H1 (cell line): ENCODE measurements at regions not wholly inside any gene's neighbourhood (a gene's known extent, or its start where the extent isn't known, plus 50 kb on each side); places are given as distances from the start of the nearest gene placed in this dataset.

ENCODE experiments used
- CTCF ChIA-PET: fragments of 300-600 bp; sonication (Branson Sonifier 250); formaldehyde crosslinking; loops from one replicate; lab custom pipeline; 2021; ENCODE audit not compliant: partially characterized antibody; lab: Charles Lee
- POLR2A ChIA-PET: fragments of 300-600 bp; sonication (Branson Sonifier 250); formaldehyde crosslinking; loops from one replicate; lab custom pipeline; 2021; ENCODE audit warnings: inconsistent platforms; ENCODE audit not compliant: partially characterized antibody; lab: Charles Lee
- DNase-seq, 2 experiments: peaks; one replicate each; pipeline versions ENCODE4 v3.0.0 to v3.0.0-alpha.2; 2010 to 2022; ENCODE audit warnings: low spot score in 2 of 2, low read depth in 1 of 2, mixed read lengths in 1 of 2
- FAIRE-seq: peaks from 2 replicates; lab custom pipeline; 2011; peaks lifted over from hg19 to GRCh38; lab: Jason Lieb, UNC
- H2AFZ ChIP-seq: 2 replicates; pipeline ENCODE4 v1.8.1; 2012; ENCODE audit warnings: low read length, inconsistent platforms
- H2AK5ac ChIP-seq: 2 replicates; pipeline ENCODE4 v1.6.1; 2013; ENCODE audit warnings: low read depth, low read length
- H2BK120ac ChIP-seq: replicated peaks from 2 replicates; pipeline ENCODE3; 2013; ENCODE audit warnings: low read depth, low read length, inconsistent platforms
- H2BK12ac ChIP-seq: 2 replicates; pipeline ENCODE4 v1.6.1; 2013; ENCODE audit warnings: low read depth, low read length
- H2BK15ac ChIP-seq: 2 replicates; pipeline ENCODE4 v1.6.1; 2013; ENCODE audit warnings: low read length
- H2BK20ac ChIP-seq: 2 replicates; pipeline ENCODE4 v1.6.1; 2013; ENCODE audit warnings: low read length
- H2BK5ac ChIP-seq: 2 replicates; pipeline ENCODE4 v1.6.1; 2013; ENCODE audit warnings: low read depth, low read length
- H3K14ac ChIP-seq: 2 replicates; pipeline ENCODE4 v1.6.1; 2013; ENCODE audit warnings: inconsistent platforms; ENCODE audit not compliant: insufficient read length
- H3K18ac ChIP-seq: 2 replicates; pipeline ENCODE4 v1.6.1; 2013; ENCODE audit warnings: low read length; ENCODE audit errors: extremely low read depth
- H3K23ac ChIP-seq: 2 replicates; pipeline ENCODE4 v1.6.1; 2013; ENCODE audit warnings: inconsistent platforms; ENCODE audit not compliant: insufficient read length
- H3K23me2 ChIP-seq: 2 replicates; pipeline ENCODE4 v1.6.1; 2013; ENCODE audit warnings: low read depth, low read length
- H3K27ac ChIP-seq: 2 replicates; pipeline ENCODE4 v1.6.1; 2011; ENCODE audit warnings: low read depth, low read length, inconsistent platforms
- H3K27me3 ChIP-seq, 4 experiments: replicated peaks in 1 of 4; 1 replicate in 1 of 4; 2 replicates in 3 of 4; pipeline versions ENCODE4 v1.6.1 to v1.8.1; 2011 to 2013; ENCODE audit warnings: low read length in 3 of 4, mild to moderate bottlenecking in 3 of 4, inconsistent platforms in 2 of 4, mixed read lengths in 2 of 4, moderate library complexity in 1 of 4; ENCODE audit not compliant: control insufficient read depth in 3 of 4, insufficient read depth in 3 of 4; ENCODE audit errors: extremely low read depth in 1 of 4
- H3K36me3 ChIP-seq, 4 experiments: 2 replicates each; pipeline versions ENCODE4 v1.6.1 to v1.8.1; 2011 to 2013; ENCODE audit warnings: mild to moderate bottlenecking in 4 of 4, low read length in 3 of 4, moderate library complexity in 2 of 4, control low read depth in 1 of 4, inconsistent platforms in 1 of 4; ENCODE audit not compliant: insufficient read depth in 4 of 4, control insufficient read depth in 2 of 4
- H3K4ac ChIP-seq: replicated peaks from 2 replicates; pipeline ENCODE3; 2013; ENCODE audit warnings: low read length, low read depth, mixed read lengths, inconsistent platforms; ENCODE audit not compliant: insufficient read length
- H3K4me1 ChIP-seq, 4 experiments: replicated peaks in 1 of 4; 1 replicate in 1 of 4; 2 replicates in 3 of 4; pipeline versions ENCODE4 v1.6.1 to v1.8.1; 2011 to 2013; ENCODE audit warnings: low read length in 3 of 4, inconsistent platforms in 2 of 4, mixed read lengths in 1 of 4; ENCODE audit not compliant: insufficient read depth in 4 of 4, control insufficient read depth in 3 of 4
- H3K4me2 ChIP-seq, 2 experiments: 2 replicates each; pipeline versions ENCODE4 v1.6.1 to v1.8.1; 2011 to 2013; ENCODE audit warnings: low read depth in 2 of 2, low read length in 2 of 2, control low read depth in 1 of 2, inconsistent platforms in 1 of 2, mild to moderate bottlenecking in 1 of 2; ENCODE audit not compliant: insufficient read depth in 1 of 2
- H3K4me3 ChIP-seq, 4 experiments: fragments of 200-600, 300-600 bp in 1 of 4; sonication (generic), shearing (Covaris generic), sonication (Bioruptor Twin) in 1 of 4; 2 replicates each; pipeline versions ENCODE4 v1.5.1 to v1.8.1; 2011 to 2016; ENCODE audit warnings: low read length in 4 of 4, low read depth in 3 of 4, control low read depth in 2 of 4, inconsistent platforms in 2 of 4, mild to moderate bottlenecking in 2 of 4, mixed read lengths in 1 of 4, moderate library complexity in 1 of 4; ENCODE audit not compliant: insufficient read depth in 2 of 4; ENCODE audit errors: extremely low read depth in 1 of 4
- H3K56ac ChIP-seq: replicated peaks from 2 replicates; pipeline ENCODE3; 2013; ENCODE audit warnings: low read depth, mild to moderate bottlenecking, mixed read lengths, low read length, inconsistent platforms; ENCODE audit not compliant: insufficient read length
- H3K79me1 ChIP-seq: 2 replicates; pipeline ENCODE4 v1.6.1; 2013; ENCODE audit warnings: low read depth, low read length, control low read depth
- H3K79me2 ChIP-seq, 2 experiments: 2 replicates each; pipeline versions ENCODE4 v1.6.1 to v1.8.1; 2012 to 2013; ENCODE audit warnings: low read length in 2 of 2, mild to moderate bottlenecking in 2 of 2, inconsistent platforms in 1 of 2; ENCODE audit not compliant: insufficient read depth in 2 of 2, control insufficient read depth in 1 of 2
- H3K9ac ChIP-seq, 4 experiments: replicated peaks in 1 of 4; 1 replicate in 1 of 4; 2 replicates in 3 of 4; pipeline versions ENCODE4 v1.6.1 to v1.8.1; 2011 to 2013; ENCODE audit warnings: low read depth in 3 of 4, low read length in 3 of 4, control low read depth in 2 of 4, mild to moderate bottlenecking in 2 of 4, moderate library complexity in 2 of 4, inconsistent platforms in 1 of 4; ENCODE audit errors: extremely low read depth in 1 of 4
- H3K9me3 ChIP-seq, 2 experiments: 2 replicates each; pipeline versions ENCODE4 v1.6.1 to v1.8.1; 2012 to 2013; ENCODE audit warnings: mild to moderate bottlenecking in 2 of 2, moderate library complexity in 2 of 2, control low read depth in 1 of 2, inconsistent platforms in 1 of 2, low read depth in 1 of 2, low read length in 1 of 2, mixed read lengths in 1 of 2; ENCODE audit not compliant: insufficient read depth in 2 of 2
- H4K20me1 ChIP-seq, 2 experiments: replicated peaks in 1 of 2; 2 replicates each; pipeline versions ENCODE3 to v1.8.1; 2011 to 2013; ENCODE audit warnings: inconsistent platforms in 2 of 2, low read length in 2 of 2, mild to moderate bottlenecking in 1 of 2; ENCODE audit not compliant: insufficient read depth in 2 of 2, control insufficient read depth in 1 of 2
- H4K5ac ChIP-seq: 2 replicates; pipeline ENCODE4 v1.6.1; 2013; ENCODE audit warnings: low read length, low read depth, mixed read lengths, inconsistent platforms; ENCODE audit not compliant: insufficient read length
- H4K8ac ChIP-seq: 2 replicates; pipeline ENCODE4 v1.8.0; 2013; ENCODE audit warnings: mild to moderate bottlenecking, moderate library complexity, low read length, inconsistent platforms; ENCODE audit not compliant: insufficient read depth; ENCODE audit errors: extremely low read depth
- H4K91ac ChIP-seq: replicated peaks from 2 replicates; pipeline ENCODE3; 2013; ENCODE audit warnings: low read length, mixed read lengths, inconsistent platforms; ENCODE audit not compliant: insufficient read length
- CEBPB ChIP-seq: IDR thresholded peaks from 2 replicates; pipeline ENCODE4 v1.6.1; 2012; ENCODE audit warnings: low read depth, low read length
- EZH2 ChIP-seq: fragments of 200-600 bp; sonication (generic); IDR thresholded peaks from 2 replicates; pipeline ENCODE4 v1.7.1; 2012; ENCODE audit warnings: low read depth, mild to moderate bottlenecking, moderate library complexity, low read length, inconsistent platforms; ENCODE audit not compliant: severe bottlenecking
- FOSL1 ChIP-seq: IDR thresholded peaks from 2 replicates; pipeline ENCODE4 v1.6.1; 2011; ENCODE audit warnings: mild to moderate bottlenecking, low read depth, low read length, moderate library complexity; ENCODE audit not compliant: insufficient read depth
- KDM1A ChIP-seq: fragments of 200-600, 300-600 bp; sonication (generic); IDR thresholded peaks from 2 replicates; pipeline ENCODE4 v1.7.1; 2016; ENCODE audit warnings: mild to moderate bottlenecking, low read length, borderline replicate concordance
- MAFK ChIP-seq: IDR thresholded peaks from 2 replicates; pipeline ENCODE4 v1.6.1; 2012; ENCODE audit warnings: low read depth, mild to moderate bottlenecking, improper control_type of control experiment, low read length
- NRF1 ChIP-seq: IDR thresholded peaks from 2 replicates; pipeline ENCODE4 v1.6.1; 2011; ENCODE audit warnings: mild to moderate bottlenecking, low read depth, low read length, improper control_type of control experiment
- POLR2A ChIP-seq, 2 experiments: IDR thresholded peaks; 1 replicate in 1 of 2; 2 replicates in 1 of 2; pipeline ENCODE4 v1.6.1; 2011; ENCODE audit warnings: low read depth in 2 of 2, low read length in 2 of 2, mild to moderate bottlenecking in 2 of 2; ENCODE audit errors: control extremely low read depth in 1 of 2
- SAP30 ChIP-seq: fragments of 300-600 bp; sonication (generic); IDR thresholded peaks from 2 replicates; pipeline ENCODE4 v1.7.1; 2012; ENCODE audit warnings: low read length, moderate library complexity, mild to moderate bottlenecking, inconsistent platforms; ENCODE audit not compliant: insufficient read depth, insufficient replicate concordance
- SIRT6 ChIP-seq: IDR thresholded peaks from one replicate; pipeline ENCODE4 v1.7.1; 2012; ENCODE audit warnings: low read length, inconsistent platforms
- SRF ChIP-seq: IDR thresholded peaks from 2 replicates; pipeline ENCODE4 v1.6.1; 2011; ENCODE audit warnings: mild to moderate bottlenecking, low read depth, low read length, moderate library complexity
- USF2 ChIP-seq: IDR thresholded peaks from 2 replicates; pipeline ENCODE4 v1.6.1; 2011; ENCODE audit warnings: low read length, improper control_type of control experiment
- WGBS, 2 experiments: shearing (Covaris generic) in 1 of 2; methylation state at CpG; one replicate each; pipeline versions ENCODE4 v1.1.6 to v1.1.7; 2013 to 2015; ENCODE audit warnings: low lambda C conversion rate in 2 of 2, mixed read lengths in 2 of 2, inconsistent platforms in 1 of 2, low coverage in 1 of 2, missing lambda C conversion rate in 1 of 2; ENCODE audit not compliant: insufficient replicate concordance in 2 of 2, insufficient coverage in 1 of 2, insufficient read length in 1 of 2; ENCODE audit errors: extremely low coverage in 1 of 2, missing lambda C conversion rate in 1 of 2; 5-methylcytosine and 5-hydroxymethylcytosine counted together

- no peak overlapping the region for H3K23ac ChIP-seq
- H3K4ac ChIP-seq, result no peak overlapping the region
- H3K23me2 ChIP-seq, result no peaks in the 10 kb centered on the region
- no peak overlapping the region for H2BK5ac ChIP-seq
- no peak overlapping the region for H3K27ac ChIP-seq
- H2AFZ ChIP-seq, result no peak overlapping the region
- H3K9ac ChIP-seq, result no peak overlapping the region
- no peak overlapping the region for H3K14ac ChIP-seq
- H3K9me3 ChIP-seq, result no peaks in the 10 kb centered on the region
- no peaks in the 10 kb centered on the region for H3K4me1 ChIP-seq
- H3K79me2 ChIP-seq, result no peaks in the 10 kb centered on the region
- FAIRE-seq (no peak), DNase-seq (no peak)
- H2BK12ac ChIP-seq, result no peak overlapping the region
- POLR2A ChIA-PET, result no interaction called here
- WGBS, 2 experiments, result 89% methylated on average over 3 of the region's 3 CpGs; no CpG with 5 or more reads in 1 of the 2 experiments
- H2BK20ac ChIP-seq, result no peak overlapping the region
- H4K91ac ChIP-seq, result no peak overlapping the region
- no peak overlapping the region for H3K4me3 ChIP-seq
- H3K4me2 ChIP-seq, result no peak overlapping the region
- no peaks in the 10 kb centered on the region for H3K79me1 ChIP-seq
- H2AK5ac ChIP-seq, result no peak overlapping the region
- no peaks in the 10 kb centered on the region for H3K27me3 ChIP-seq
- no peak overlapping the region for H3K56ac ChIP-seq
- no peak overlapping the region for H2BK15ac ChIP-seq
- no peak overlapping the region for H3K18ac ChIP-seq
- H4K5ac ChIP-seq, result no peak overlapping the region
- TF ChIP-seq POLR2A (IDR thresholded peaks at IDR 0.05; ENCODE audit: control extremely low read depth in 1 of 2, low read depth in 2 of 2, low read length in 2 of 2) (no peak), USF2 (no peak), SAP30 (no peak), KDM1A (no peak), SRF (no peak), CEBPB (no peak), EZH2 (no peak), MAFK (no peak), SIRT6 (no peak), NRF1 (no peak), FOSL1 (no peak)
- no peaks in the 10 kb centered on the region for H4K20me1 ChIP-seq
- no peaks in the 10 kb centered on the region for H3K36me3 ChIP-seq
- H2BK120ac ChIP-seq, result no peak overlapping the region
- CTCF ChIA-PET, result no interaction called here
- no peak overlapping the region for H4K8ac ChIP-seq
Measured at GRCh38 chrX:20477219-20477618, 210.5 kb upstream of the RPS6KA3 start.
